ENCODE measurements at regions not wholly inside any gene's neighbourhood (a gene's known extent, or its start where the extent isn't known, plus 50 kb on each side); places are given as distances from the start of the nearest gene placed in this dataset.

DNA sequence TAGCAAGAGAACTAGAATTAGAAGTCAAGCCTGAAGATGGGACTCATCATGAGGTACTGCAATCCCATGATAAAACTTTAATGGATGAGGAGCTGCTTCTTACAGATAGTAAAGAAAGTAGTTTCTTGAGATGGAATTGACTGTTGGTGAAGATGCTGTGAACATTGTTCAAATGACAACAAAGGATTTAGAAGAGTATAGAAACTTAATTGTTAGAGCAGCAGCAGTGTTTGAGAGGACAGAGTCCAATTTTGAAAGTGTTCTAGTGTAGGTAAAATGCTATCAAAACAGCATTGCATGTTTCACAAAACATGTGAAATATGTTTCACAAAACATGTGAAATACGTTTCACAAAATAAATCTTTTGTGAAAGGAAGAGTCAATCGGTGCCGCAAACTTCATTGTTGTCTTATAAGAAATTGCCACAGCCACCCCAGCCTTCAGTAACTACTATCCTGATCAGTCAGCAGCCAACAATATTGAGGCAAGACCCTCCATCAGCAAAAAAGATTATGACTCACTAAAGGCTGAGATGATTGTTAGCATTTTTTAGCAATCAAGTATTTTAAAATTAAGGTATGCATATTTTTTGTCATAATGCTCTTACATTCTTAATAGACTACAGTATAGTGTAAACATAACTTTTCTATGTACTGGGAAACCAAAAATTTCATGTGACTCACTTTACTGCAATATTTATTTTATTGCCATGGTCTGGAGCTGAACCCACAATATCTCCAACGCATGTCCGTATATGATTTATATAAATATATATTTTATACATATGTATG, 173.4 kb upstream of the BMP4 start:
- TF ChIP-seq CTCF (IDR thresholded peaks at IDR 0.05): no peak
- TF ChIP-seq POLR2A (IDR thresholded peaks at IDR 0.05): no peak
